ENCODE measurements at regions not wholly inside any gene's neighbourhood (a gene's known extent, or its start where the extent isn't known, plus 50 kb on each side); places are given as distances from the start of the nearest gene placed in this dataset.

GRCh38 chr18:31213641-31214040 lies 51.0 kb upstream of the DSC1 start:
- Histone ChIP-seq H3K9me3 (ENCODE audit: control insufficient read depth, insufficient read depth, low read depth, low read length) (no peaks in the 10 kb centered on the region), H3K36me3 (ENCODE audit: control insufficient read depth, insufficient read depth, low read length) (no peaks in the 10 kb centered on the region), H3K4me2 (ENCODE audit: extremely low read depth, insufficient read depth, low read length) (no peak overlapping the region), H3K4me1 (ENCODE audit: control insufficient read depth, extremely low read depth, insufficient read depth, low read length) (no peaks in the 10 kb centered on the region), H4K20me1 (ENCODE audit: control insufficient read depth, extremely low read depth, insufficient read depth, low read length) (no peaks in the 10 kb centered on the region), H3K4me3 (replicated peaks in 1 of 4; ENCODE audit: control extremely low read depth in 1 of 4, insufficient read depth in 1 of 4, low read depth in 3 of 4, low read length in 4 of 4) (no peak overlapping the region), H2AFZ (ENCODE audit: low read length) (no peak overlapping the region), H3K79me2 (ENCODE audit: control insufficient read depth, insufficient read depth, low read length) (no peaks in the 10 kb centered on the region), H3K9ac (ENCODE audit: insufficient read depth, low read length) (no peak overlapping the region), H3K27me3 (ENCODE audit: control insufficient read depth, insufficient read depth, low read length) (no peaks in the 10 kb centered on the region), H3K27ac (ENCODE audit: insufficient read depth, low read length) (no peak overlapping the region)
- DNase-seq (ENCODE audit: low read depth in 2 of 2): no peak
- no peak for TF ChIP-seq EZH2 (IDR thresholded peaks at IDR 0.05; ENCODE audit: low read length, missing control alignments)
- TF ChIP-seq, protein P1, sequence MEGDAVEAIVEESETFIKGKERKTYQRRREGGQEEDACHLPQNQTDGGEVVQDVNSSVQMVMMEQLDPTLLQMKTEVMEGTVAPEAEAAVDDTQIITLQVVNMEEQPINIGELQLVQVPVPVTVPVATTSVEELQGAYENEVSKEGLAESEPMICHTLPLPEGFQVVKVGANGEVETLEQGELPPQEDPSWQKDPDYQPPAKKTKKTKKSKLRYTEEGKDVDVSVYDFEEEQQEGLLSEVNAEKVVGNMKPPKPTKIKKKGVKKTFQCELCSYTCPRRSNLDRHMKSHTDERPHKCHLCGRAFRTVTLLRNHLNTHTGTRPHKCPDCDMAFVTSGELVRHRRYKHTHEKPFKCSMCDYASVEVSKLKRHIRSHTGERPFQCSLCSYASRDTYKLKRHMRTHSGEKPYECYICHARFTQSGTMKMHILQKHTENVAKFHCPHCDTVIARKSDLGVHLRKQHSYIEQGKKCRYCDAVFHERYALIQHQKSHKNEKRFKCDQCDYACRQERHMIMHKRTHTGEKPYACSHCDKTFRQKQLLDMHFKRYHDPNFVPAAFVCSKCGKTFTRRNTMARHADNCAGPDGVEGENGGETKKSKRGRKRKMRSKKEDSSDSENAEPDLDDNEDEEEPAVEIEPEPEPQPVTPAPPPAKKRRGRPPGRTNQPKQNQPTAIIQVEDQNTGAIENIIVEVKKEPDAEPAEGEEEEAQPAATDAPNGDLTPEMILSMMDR (conservative IDR thresholded peaks at IDR 0.05 in 1 of 2, IDR thresholded peaks at IDR 0.05 in 1 of 2; ENCODE audit: low read depth in 1 of 2, low read length in 2 of 2): no peak

GRCh38 chr18:31217038-31217849 lies 54.6 kb upstream of the DSC1 start:
- Histone ChIP-seq H3K9ac (ENCODE audit: insufficient read depth, low read length) (no peak overlapping the region), H3K36me3 (ENCODE audit: control insufficient read depth, insufficient read depth, low read length) (no peaks in the 10 kb centered on the region), H3K4me3 (replicated peaks in 1 of 4; ENCODE audit: control extremely low read depth in 1 of 4, insufficient read depth in 1 of 4, low read depth in 3 of 4, low read length in 4 of 4) (no peak overlapping the region), H3K27ac (ENCODE audit: insufficient read depth, low read length) (no peak overlapping the region), H4K20me1 (ENCODE audit: control insufficient read depth, extremely low read depth, insufficient read depth, low read length) (no peaks in the 10 kb centered on the region), H3K79me2 (ENCODE audit: control insufficient read depth, insufficient read depth, low read length) (no peaks in the 10 kb centered on the region), H3K9me3 (ENCODE audit: control insufficient read depth, insufficient read depth, low read depth, low read length) (no peaks in the 10 kb centered on the region), H2AFZ (ENCODE audit: low read length) (no peak overlapping the region), H3K27me3 (ENCODE audit: control insufficient read depth, insufficient read depth, low read length) (no peaks in the 10 kb centered on the region), H3K4me1 (ENCODE audit: control insufficient read depth, extremely low read depth, insufficient read depth, low read length) (no peaks in the 10 kb centered on the region), H3K4me2 (ENCODE audit: extremely low read depth, insufficient read depth, low read length) (no peak overlapping the region)
- DNase-seq (ENCODE audit: low read depth in 2 of 2): no peak
- TF ChIP-seq, protein P1 (conservative IDR thresholded peaks at IDR 0.05 in 1 of 2, IDR thresholded peaks at IDR 0.05 in 1 of 2; ENCODE audit: low read depth in 1 of 2, low read length in 2 of 2): no peak
- no peak for TF ChIP-seq EZH2 (IDR thresholded peaks at IDR 0.05; ENCODE audit: low read length, missing control alignments)

GRCh38 chr18:31218671-31219383 lies 56.2 kb upstream of the DSC1 start:
- Histone ChIP-seq H3K9me3 (ENCODE audit: control insufficient read depth, insufficient read depth, low read depth, low read length) (no peaks in the 10 kb centered on the region), H3K4me3 (replicated peaks in 1 of 4; ENCODE audit: control extremely low read depth in 1 of 4, insufficient read depth in 1 of 4, low read depth in 3 of 4, low read length in 4 of 4) (no peak overlapping the region), H2AFZ (ENCODE audit: low read length) (no peak overlapping the region), H3K27me3 (ENCODE audit: control insufficient read depth, insufficient read depth, low read length) (no peaks in the 10 kb centered on the region), H3K4me1 (ENCODE audit: control insufficient read depth, extremely low read depth, insufficient read depth, low read length) (no peaks in the 10 kb centered on the region), H3K9ac (ENCODE audit: insufficient read depth, low read length) (no peak overlapping the region), H4K20me1 (ENCODE audit: control insufficient read depth, extremely low read depth, insufficient read depth, low read length) (no peaks in the 10 kb centered on the region), H3K4me2 (ENCODE audit: extremely low read depth, insufficient read depth, low read length) (no peak overlapping the region), H3K79me2 (ENCODE audit: control insufficient read depth, insufficient read depth, low read length) (no peaks in the 10 kb centered on the region), H3K36me3 (ENCODE audit: control insufficient read depth, insufficient read depth, low read length) (no peaks in the 10 kb centered on the region), H3K27ac (ENCODE audit: insufficient read depth, low read length) (no peak overlapping the region)
- no peak for TF ChIP-seq EZH2 (IDR thresholded peaks at IDR 0.05; ENCODE audit: low read length, missing control alignments)
- TF ChIP-seq, protein P1 (conservative IDR thresholded peaks at IDR 0.05 in 1 of 2, IDR thresholded peaks at IDR 0.05 in 1 of 2; ENCODE audit: low read depth in 1 of 2, low read length in 2 of 2): no peak
- DNase-seq (ENCODE audit: low read depth in 2 of 2): no peak
